B cell (primary cell): ENCODE measurements at regions not wholly inside any gene's neighbourhood (a gene's known extent, or its start where the extent isn't known, plus 50 kb on each side); places are given as distances from the start of the nearest gene placed in this dataset.

Experiments
- EZH2 ChIP-seq: IDR thresholded peaks from 2 replicates; pipeline ENCODE4 v1.6.1; 2012; ENCODE audit warnings: borderline replicate concordance, low read depth, mild to moderate bottlenecking, moderate library complexity, low read length; ENCODE audit not compliant: insufficient read depth, poor library complexity, severe bottlenecking
- TF ChIP-seq, protein P1 (sequence below): fragments of 200-600 bp; IDR thresholded peaks from one replicate; pipeline ENCODE4 v1.8.0; 2022; ENCODE audit warnings: antibody characterized with exemption, mild to moderate bottlenecking

- TF ChIP-seq, protein P1, sequence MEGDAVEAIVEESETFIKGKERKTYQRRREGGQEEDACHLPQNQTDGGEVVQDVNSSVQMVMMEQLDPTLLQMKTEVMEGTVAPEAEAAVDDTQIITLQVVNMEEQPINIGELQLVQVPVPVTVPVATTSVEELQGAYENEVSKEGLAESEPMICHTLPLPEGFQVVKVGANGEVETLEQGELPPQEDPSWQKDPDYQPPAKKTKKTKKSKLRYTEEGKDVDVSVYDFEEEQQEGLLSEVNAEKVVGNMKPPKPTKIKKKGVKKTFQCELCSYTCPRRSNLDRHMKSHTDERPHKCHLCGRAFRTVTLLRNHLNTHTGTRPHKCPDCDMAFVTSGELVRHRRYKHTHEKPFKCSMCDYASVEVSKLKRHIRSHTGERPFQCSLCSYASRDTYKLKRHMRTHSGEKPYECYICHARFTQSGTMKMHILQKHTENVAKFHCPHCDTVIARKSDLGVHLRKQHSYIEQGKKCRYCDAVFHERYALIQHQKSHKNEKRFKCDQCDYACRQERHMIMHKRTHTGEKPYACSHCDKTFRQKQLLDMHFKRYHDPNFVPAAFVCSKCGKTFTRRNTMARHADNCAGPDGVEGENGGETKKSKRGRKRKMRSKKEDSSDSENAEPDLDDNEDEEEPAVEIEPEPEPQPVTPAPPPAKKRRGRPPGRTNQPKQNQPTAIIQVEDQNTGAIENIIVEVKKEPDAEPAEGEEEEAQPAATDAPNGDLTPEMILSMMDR = no peak
- TF ChIP-seq EZH2 = no peak
Measured at GRCh38 chr10:55803055-55803454, 558.0 kb downstream of the ZWINT start.
